Mucosa of descending colon (tissue), 3 donors: ENCODE measurements at regions not wholly inside any gene's neighbourhood (a gene's known extent, or its start where the extent isn't known, plus 50 kb on each side); places are given as distances from the start of the nearest gene placed in this dataset.
"Not testable (repeated sequence)": the region's sequence is repeated elsewhere in the genome, so short reads cannot be mapped to it uniquely, and the experiment has no call there.

Source experiments
- ATAC-seq: fragments of 200-7000 bp; cut with Tn5 transposase; one replicate; pipeline ENCODE4 v1.9.1; 2020; ENCODE audit warnings: mild to moderate bottlenecking, moderate library complexity
- DNase-seq, 3 donors: peaks; one replicate each; pipeline ENCODE4 v3.0.0-alpha.2; 2020
- H3K36me3 ChIP-seq: fragments of 200-600 bp; one replicate; pipeline ENCODE4 v1.8.0; 2021; ENCODE audit warnings: low read depth, mild to moderate bottlenecking
- H3K4me1 ChIP-seq: fragments of 200-600 bp; one replicate; pipeline ENCODE4 v1.8.0; 2021; ENCODE audit warnings: low read depth, mild to moderate bottlenecking
- H3K4me3 ChIP-seq: fragments of 200-600 bp; one replicate; pipeline ENCODE4 v1.8.0; 2021; ENCODE audit warnings: mild to moderate bottlenecking
- H3K9me3 ChIP-seq: fragments of 200-600 bp; one replicate; pipeline ENCODE4 v1.8.0; 2021; ENCODE audit warnings: mild to moderate bottlenecking
- CTCF ChIP-seq: fragments of 200-600 bp; IDR thresholded peaks from one replicate; pipeline ENCODE4 v1.8.0; 2022; ENCODE audit warnings: antibody characterized with exemption, mild to moderate bottlenecking
- intact Hi-C, 2 donors: fragments of 100-400 bp; cut with DNase I in 1 of 2; cut with micrococcal nuclease in 1 of 2; formaldehyde crosslinking; loops; one replicate each; pipeline versions ENCODE4 v1.11.0 to v1.11.1; 2022; cut with DNase I, micrococcal nuclease
- donor health status: DM: no; HTN: no; CAD: no; lungs with moderate emphysema.
- donor health status: DM: no; HTN: no; CAD: no.
- donor health status: DM: no; HTN: yes; CAD: no.

GRCh38 chr10:20658158-20658557 lies 239.0 kb downstream of the NEBL start:
- TF ChIP-seq CTCF: no peak
- intact Hi-C loops: no loop called here
- Histone ChIP-seq H3K4me3 (no peak overlapping the region), H3K36me3 (no peaks in the 10 kb centered on the region), H3K9me3 (no peaks in the 10 kb centered on the region), H3K4me1 (no peaks in the 10 kb centered on the region)
- DNase-seq: no peak
- ATAC-seq: no peak

GRCh38 chr10:20656886-20657285 lies 240.2 kb downstream of the NEBL start:
- TF ChIP-seq CTCF: no peak
- DNase-seq (no peak), ATAC-seq (no peak)
- Histone ChIP-seq H3K36me3 (no peaks in the 10 kb centered on the region), H3K4me1 (no peaks in the 10 kb centered on the region), H3K9me3 (no peaks in the 10 kb centered on the region), H3K4me3 (no peak overlapping the region)
- intact Hi-C loops: no loop called here

DNA sequence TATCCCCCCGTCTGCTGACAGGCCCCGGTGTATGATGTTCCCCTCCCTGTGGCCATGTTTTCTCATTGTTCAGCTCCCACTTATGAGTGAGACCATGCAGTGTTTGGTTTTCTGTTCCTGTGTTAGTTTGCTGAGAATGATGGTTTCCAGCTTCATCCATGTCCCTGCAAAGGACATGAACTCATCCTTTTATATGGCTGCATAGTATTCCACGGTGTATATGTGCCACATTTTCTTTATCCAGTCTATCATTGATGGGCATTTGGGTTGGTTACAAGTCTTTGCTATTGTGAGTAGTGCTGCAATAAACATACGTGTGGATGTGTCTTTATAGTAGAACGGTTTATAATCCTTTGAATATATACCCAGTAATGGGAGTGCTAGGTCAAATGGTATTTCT lies 244.7 kb downstream of the NEBL start:
- H3K9me3 ChIP-seq, ATAC-seq, intact Hi-C loops, H3K4me3 ChIP-seq, DNase-seq, H3K4me1 ChIP-seq, H3K36me3 ChIP-seq: not testable (repeated sequence)

GRCh38 chr10:20648263-20648874 lies 248.7 kb downstream of the NEBL start:
- no peak for DNase-seq
- H3K36me3 ChIP-seq: no peaks in the 10 kb centered on the region
- no peak for ATAC-seq
- no peak overlapping the region for H3K4me3 ChIP-seq
- intact Hi-C loops: no loop called here
- no peaks in the 10 kb centered on the region for H3K4me1 ChIP-seq
- no peak for TF ChIP-seq CTCF
- no peaks in the 10 kb centered on the region for H3K9me3 ChIP-seq

- ATAC-seq (no peak), DNase-seq (no peak)
- Histone ChIP-seq H3K4me1 (no peaks in the 10 kb centered on the region), H3K9me3 (no peaks in the 10 kb centered on the region), H3K36me3 (no peaks in the 10 kb centered on the region), H3K4me3 (no peak overlapping the region)
- no peak for TF ChIP-seq CTCF
- intact Hi-C loops: no loop called here
These were observed 249.4 kb downstream of the NEBL start for GRCh38 chr10:20647756-20648155.

DNA sequence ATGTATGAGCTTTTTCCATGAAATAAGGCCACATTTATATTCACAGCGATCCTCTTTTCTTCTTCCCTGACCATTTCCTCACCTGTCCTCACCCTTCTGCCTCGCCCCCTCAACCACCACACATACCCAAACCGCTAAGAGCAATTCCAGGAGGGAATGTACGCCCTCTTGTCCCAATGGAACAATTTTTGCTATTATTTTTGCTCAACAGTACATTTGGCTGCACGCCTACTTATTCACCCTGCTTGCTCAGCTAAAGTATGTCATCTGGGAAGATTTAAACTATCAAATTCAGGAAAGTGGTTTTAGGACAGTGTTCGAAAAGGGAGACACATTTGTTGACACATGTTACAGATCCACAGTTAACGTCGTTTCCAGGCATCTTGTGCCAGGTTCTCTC lies 252.7 kb downstream of the NEBL start:
- no peak for ATAC-seq
- Histone ChIP-seq H3K4me1 (no peaks in the 10 kb centered on the region), H3K9me3 (no peaks in the 10 kb centered on the region), H3K4me3 (no peak overlapping the region), H3K36me3 (no peaks in the 10 kb centered on the region)
- TF ChIP-seq CTCF: no peak
- intact Hi-C loops: no loop called here
- no peak for DNase-seq
